ENCODE measurements at regions not wholly inside any gene's neighbourhood (a gene's known extent, or its start where the extent isn't known, plus 50 kb on each side); places are given as distances from the start of the nearest gene placed in this dataset.

GRCh38 chr4:3818371-3818770 is 52.2 kb downstream of the ADRA2C start:
- DNase-seq (ENCODE audit: low read depth in 2 of 2): no peak

GRCh38 chr4:3819210-3819919 is 53.2 kb downstream of the ADRA2C start:
- DNase-seq (ENCODE audit: low read depth in 2 of 2): no peak

GRCh38 chr4:3820016-3820805 is 54.0 kb downstream of the ADRA2C start:
- DNase-seq (ENCODE audit: low read depth in 2 of 2): no peak

GRCh38 chr4:3820806-3821579 is 54.8 kb downstream of the ADRA2C start:
- DNase-seq (ENCODE audit: low read depth in 2 of 2): no peak

GRCh38 chr4:3821580-3822229 is 55.5 kb downstream of the ADRA2C start:
- no peak for DNase-seq (ENCODE audit: low read depth in 2 of 2)

- DNase-seq (ENCODE audit: low read depth in 2 of 2): no peak
Observed at GRCh38 chr4:3822230-3822947, 56.2 kb downstream of the ADRA2C start.

GRCh38 chr4:3823496-3824341 is 57.5 kb downstream of the ADRA2C start:
- DNase-seq (ENCODE audit: low read depth in 2 of 2): no peak

GRCh38 chr4:3824521-3825270 is 58.5 kb downstream of the ADRA2C start:
- DNase-seq (ENCODE audit: low read depth in 2 of 2): no peak

GRCh38 chr4:3825530-3825929 is 59.3 kb downstream of the ADRA2C start:
- no peak for DNase-seq (ENCODE audit: low read depth in 2 of 2)

- DNase-seq (ENCODE audit: low read depth in 2 of 2): no peak
Observed at GRCh38 chr4:3826247-3827172, 60.3 kb downstream of the ADRA2C start.

GRCh38 chr4:3827616-3828492 is 61.7 kb downstream of the ADRA2C start:
- DNase-seq (ENCODE audit: low read depth in 2 of 2): no peak

GRCh38 chr4:3828546-3828945 is 62.4 kb downstream of the ADRA2C start:
- no peak for DNase-seq (ENCODE audit: low read depth in 2 of 2)

GRCh38 chr4:3829211-3829955 is 63.2 kb downstream of the ADRA2C start:
- DNase-seq (ENCODE audit: low read depth in 2 of 2): no peak

- no peak for DNase-seq (ENCODE audit: low read depth in 2 of 2)
Observed at GRCh38 chr4:3829956-3830773, 64.0 kb downstream of the ADRA2C start.

- DNase-seq (ENCODE audit: low read depth in 2 of 2): no peak
Observed at GRCh38 chr4:3830774-3831528, 64.8 kb downstream of the ADRA2C start.

Data from stimulated activated CD8-positive, alpha-beta memory T cell treated with anti-CD3 and anti-CD28 coated beads, Interleukin-15, amount 100 ng/mL, for 4 hours (primary cell).